SK-N-SH (cell line): ENCODE measurements at regions not wholly inside any gene's neighbourhood (a gene's known extent, or its start where the extent isn't known, plus 50 kb on each side); places are given as distances from the start of the nearest gene placed in this dataset.
"Not testable (repeated sequence)": the region's sequence is repeated elsewhere in the genome, so short reads cannot be mapped to it uniquely, and the experiment has no call there.

Experiments
- CTCF ChIA-PET: fragments of 300-600, 350-600 bp; formaldehyde crosslinking; extraction: SDS; loops from one replicate; lab custom pipeline; 2021; lab: Yijun Ruan, JAX
- POLR2A ChIA-PET: fragments of 350-600 bp; sonication (Branson Sonifier 250); formaldehyde crosslinking; extraction: SDS; loops from one replicate; lab custom pipeline; 2020; ENCODE audit warnings: antibody characterized with exemption, inconsistent platforms; lab: Yijun Ruan, JAX
- DNase-seq: peaks from one replicate; pipeline ENCODE4 v3.0.0; 2012
- H2AFZ ChIP-seq: fragments of 200-600 bp; sonication (generic); 2 replicates; pipeline ENCODE4 v1.8.1; 2016; ENCODE audit warnings: antibody characterized with exemption, mild to moderate bottlenecking, low read depth
- H3F3A ChIP-seq: fragments of 200-600 bp; sonication (generic); replicated peaks from 2 replicates; pipeline ENCODE3; 2016; ENCODE audit warnings: antibody characterized with exemption, mild to moderate bottlenecking; ENCODE audit not compliant: insufficient read depth
- H3K27ac ChIP-seq, 2 experiments: fragments of 200-500 bp in 1 of 2; fragments of 200-600 bp in 1 of 2; sonication (Bioruptor generic) in 1 of 2; sonication (generic), shearing (Covaris generic) in 1 of 2; 2 replicates each; pipeline versions ENCODE4 v1.5.1 to v1.6.1; 2014 to 2016; ENCODE audit warnings: low read depth in 2 of 2, inconsistent platforms in 1 of 2, low read length in 1 of 2, mild to moderate bottlenecking in 1 of 2, mixed read lengths in 1 of 2
- H3K27me3 ChIP-seq: fragments of 200-600 bp; sonication (generic), shearing (Covaris generic); 2 replicates; pipeline ENCODE4 v1.6.1; 2016; ENCODE audit warnings: mixed run types; ENCODE audit not compliant: insufficient read depth
- H3K36me3 ChIP-seq, 2 experiments: fragments of 200-500 bp in 1 of 2; fragments of 200-600 bp in 1 of 2; sonication (Bioruptor generic) in 1 of 2; sonication (generic) in 1 of 2; replicated peaks in 1 of 2; 2 replicates each; pipeline versions ENCODE3 to v1.5.1; 2014 to 2016; ENCODE audit warnings: low read length in 1 of 2, mild to moderate bottlenecking in 1 of 2; ENCODE audit not compliant: insufficient read depth in 2 of 2, control insufficient read depth in 1 of 2
- H3K4me1 ChIP-seq, 2 experiments: fragments of 200-500 bp in 1 of 2; fragments of 200-600 bp in 1 of 2; sonication (Bioruptor generic) in 1 of 2; sonication (generic), shearing (Covaris generic) in 1 of 2; 2 replicates each; pipeline versions ENCODE4 v1.5.1 to v1.6.1; 2014 to 2016; ENCODE audit warnings: low read depth in 1 of 2, low read length in 1 of 2, mixed run types in 1 of 2; ENCODE audit not compliant: insufficient read depth in 2 of 2, control insufficient read depth in 1 of 2
- H3K4me2 ChIP-seq: fragments of 200-600 bp; sonication (generic), shearing (Covaris generic); 2 replicates; pipeline ENCODE4 v1.6.1; 2017; ENCODE audit warnings: mixed run types
- H3K4me3 ChIP-seq, 2 experiments: fragments of 200-500 bp in 1 of 2; fragments of 200-600 bp in 1 of 2; sonication (Bioruptor generic) in 1 of 2; sonication (generic), shearing (Covaris generic) in 1 of 2; 2 replicates each; pipeline versions ENCODE4 v1.5.1 to v1.8.1; 2014 to 2016; ENCODE audit warnings: low read depth in 2 of 2, inconsistent platforms in 1 of 2, low read length in 1 of 2, mild to moderate bottlenecking in 1 of 2, mixed read lengths in 1 of 2, moderate library complexity in 1 of 2
- H3K79me2 ChIP-seq: fragments of 200-600 bp; sonication (generic); 2 replicates; pipeline ENCODE4 v1.8.1; 2017; ENCODE audit warnings: mild to moderate bottlenecking; ENCODE audit not compliant: insufficient read depth
- H3K9ac ChIP-seq: fragments of 200-600 bp; sonication (generic); 2 replicates; pipeline ENCODE4 v1.6.1; 2017; ENCODE audit warnings: mixed run types
- H3K9me2 ChIP-seq: fragments of 200-600 bp; sonication (generic); 2 replicates; pipeline ENCODE4 v1.6.1; 2017; ENCODE audit warnings: mixed run types
- H3K9me3 ChIP-seq: fragments of 200-600 bp; sonication (generic); 2 replicates; pipeline ENCODE4 v1.6.1; 2017; ENCODE audit warnings: mixed run types, mild to moderate bottlenecking, moderate library complexity
- H4K20me1 ChIP-seq: fragments of 200-600 bp; sonication (generic); 2 replicates; pipeline ENCODE4 v1.6.1; 2017; ENCODE audit warnings: mild to moderate bottlenecking, mixed run types; ENCODE audit not compliant: insufficient read depth
- CHD2 ChIP-seq: fragments of 150-350 bp; IDR thresholded peaks from 2 replicates; pipeline ENCODE4 v1.6.1; 2018; ENCODE audit warnings: low read length; ENCODE audit not compliant: partially characterized antibody
- CTCF ChIP-seq: fragments of 200-600 bp; sonication (generic); IDR thresholded peaks from 2 replicates; pipeline ENCODE4 v1.6.1; 2017; ENCODE audit warnings: antibody characterized with exemption, mild to moderate bottlenecking, moderate library complexity
- ELF1 ChIP-seq: IDR thresholded peaks from 2 replicates; pipeline ENCODE4 v1.4.0; 2012
- EP300 ChIP-seq, 2 experiments: IDR thresholded peaks; 2 replicates each; pipeline versions ENCODE4 v1.4.0 to v1.6.1; 2012; ENCODE audit warnings: borderline replicate concordance in 1 of 2, low read depth in 1 of 2, low read length in 1 of 2
- FOXJ3 ChIP-seq: sonication (generic); formaldehyde crosslinking; IDR thresholded peaks from 2 replicates; pipeline ENCODE4 v1.5.1; 2020; ENCODE audit warnings: mild to moderate bottlenecking, missing genetic modification reagents
- FOXM1 ChIP-seq: IDR thresholded peaks from 2 replicates; pipeline ENCODE4 v1.4.0; 2012; ENCODE audit warnings: low read depth, mild to moderate bottlenecking
- GATA2 ChIP-seq: sonication (generic); formaldehyde crosslinking; IDR thresholded peaks from 2 replicates; pipeline ENCODE4 v1.5.0; 2020; ENCODE audit warnings: mild to moderate bottlenecking, missing genetic modification reagents
- IRF3 ChIP-seq: fragments of 150-350 bp; IDR thresholded peaks from 2 replicates; pipeline ENCODE4 v1.6.1; 2016; ENCODE audit warnings: mild to moderate bottlenecking, low read depth, low read length
- NFIC ChIP-seq: IDR thresholded peaks from 2 replicates; pipeline ENCODE4 v1.4.0; 2012; ENCODE audit warnings: borderline replicate concordance
- POLR2AphosphoS5 ChIP-seq: IDR thresholded peaks from 2 replicates; pipeline ENCODE4 v1.6.1; 2012; ENCODE audit warnings: low read depth, low read length
- REST ChIP-seq: IDR thresholded peaks from 2 replicates; pipeline ENCODE4 v1.6.1; 2012; ENCODE audit warnings: mild to moderate bottlenecking, low read depth, low read length, moderate library complexity
- RFX5 ChIP-seq: IDR thresholded peaks from 2 replicates; pipeline ENCODE4 v1.6.1; 2012; ENCODE audit warnings: mild to moderate bottlenecking, improper control_type of control experiment, low read length
- SIN3A ChIP-seq: IDR thresholded peaks from 2 replicates; pipeline ENCODE4 v1.6.1; 2012; ENCODE audit warnings: low read depth, mild to moderate bottlenecking, low read length, moderate library complexity, borderline replicate concordance
- SMC3 ChIP-seq: IDR thresholded peaks from 2 replicates; pipeline ENCODE4 v1.6.1; 2012; ENCODE audit warnings: low read depth, low read length, improper control_type of control experiment
- ZBTB33 ChIP-seq: IDR thresholded peaks from 2 replicates; pipeline ENCODE4 v1.4.0; 2012; ENCODE audit warnings: low read depth, borderline replicate concordance
- WGBS: methylation state at CpG from one replicate; pipeline ENCODE4 v1.1.6; 2017; ENCODE audit warnings: low lambda C conversion rate; 5-methylcytosine and 5-hydroxymethylcytosine counted together

- Histone ChIP-seq H3K9me2 (no peaks in the 10 kb centered on the region), H2AFZ (no peak overlapping the region), H3K4me2 (no peak overlapping the region), H3K4me1 (peaks cover 0 to 6% of the 10 kb centered on the region in 2 experiments; a peak in 2 of 4 replicates)
- 86% methylated on average over 3 of the region's 3 CpGs for WGBS
- TF ChIP-seq RFX5 (no peak), EP300 (IDR thresholded peaks at IDR 0.05; ENCODE audit: borderline replicate concordance in 1 of 2, low read depth in 1 of 2, low read length in 1 of 2) (no peak), REST (no peak), GATA2 (CRISPR knock-in tag) (no peak), CHD2 (no peak), CTCF (no peak), SMC3 (no peak), ZBTB33 (no peak), SIN3A (no peak), FOXM1 (no peak), POLR2AphosphoS5 (no peak), FOXJ3 (CRISPR knock-in tag) (no peak), ELF1 (no peak), IRF3 (no peak), NFIC (no peak)
- TF ChIP-seq, all 33 proteins: peak for 0
- Histone ChIP-seq H3K9ac (no peak overlapping the region), H3K79me2 (no peaks in the 10 kb centered on the region), H3K27ac (peak overlapping the region in 1 of 2 experiments; percentile 69; a peak in 2 of 4 replicates), H3K4me3 (no peak overlapping the region), H4K20me1 (no peaks in the 10 kb centered on the region), H3K36me3 (no peaks in the 10 kb centered on the region), H3F3A (no peaks in the 10 kb centered on the region), H3K27me3 (no peaks in the 10 kb centered on the region), H3K9me3 (no peaks in the 10 kb centered on the region)
- DNase-seq: no peak
- ChIA-PET CTCF (interaction anchor here (0.7 kb wide), 1 partner anchor 16 kb away, joined by 4 read pairs; no protein-coding TSS in a partner anchor), POLR2A (no interaction called here)
Observed at GRCh38 chr1:55867304-55867843, 652.2 kb upstream of the USP24 start.

- H3K4me1 ChIP-seq: peaks cover 0 to 11% of the 10 kb centered on the region in 2 experiments; a peak in 2 of 4 replicates
- H3K79me2 ChIP-seq, H3K9me3 ChIP-seq, H3K27ac ChIP-seq, CTCF ChIA-PET, H3K4me3 ChIP-seq, H2AFZ ChIP-seq, H4K20me1 ChIP-seq, H3K36me3 ChIP-seq, H3F3A ChIP-seq, H3K4me2 ChIP-seq, H3K9me2 ChIP-seq, DNase-seq, H3K9ac ChIP-seq, H3K27me3 ChIP-seq: not testable (repeated sequence)
- POLR2A ChIA-PET: interaction anchor here (0.7 kb wide), 1 partner anchor 657 kb away, joined by 3 read pairs; no protein-coding TSS in a partner anchor
- WGBS: 88% methylated on average over 7 of the region's 7 CpGs
Observed at GRCh38 chr1:55865778-55866177, 650.6 kb upstream of the USP24 start.
